ENCODE measurements at regions not wholly inside any gene's neighbourhood (a gene's known extent, or its start where the extent isn't known, plus 50 kb on each side); places are given as distances from the start of the nearest gene placed in this dataset.

DNA sequence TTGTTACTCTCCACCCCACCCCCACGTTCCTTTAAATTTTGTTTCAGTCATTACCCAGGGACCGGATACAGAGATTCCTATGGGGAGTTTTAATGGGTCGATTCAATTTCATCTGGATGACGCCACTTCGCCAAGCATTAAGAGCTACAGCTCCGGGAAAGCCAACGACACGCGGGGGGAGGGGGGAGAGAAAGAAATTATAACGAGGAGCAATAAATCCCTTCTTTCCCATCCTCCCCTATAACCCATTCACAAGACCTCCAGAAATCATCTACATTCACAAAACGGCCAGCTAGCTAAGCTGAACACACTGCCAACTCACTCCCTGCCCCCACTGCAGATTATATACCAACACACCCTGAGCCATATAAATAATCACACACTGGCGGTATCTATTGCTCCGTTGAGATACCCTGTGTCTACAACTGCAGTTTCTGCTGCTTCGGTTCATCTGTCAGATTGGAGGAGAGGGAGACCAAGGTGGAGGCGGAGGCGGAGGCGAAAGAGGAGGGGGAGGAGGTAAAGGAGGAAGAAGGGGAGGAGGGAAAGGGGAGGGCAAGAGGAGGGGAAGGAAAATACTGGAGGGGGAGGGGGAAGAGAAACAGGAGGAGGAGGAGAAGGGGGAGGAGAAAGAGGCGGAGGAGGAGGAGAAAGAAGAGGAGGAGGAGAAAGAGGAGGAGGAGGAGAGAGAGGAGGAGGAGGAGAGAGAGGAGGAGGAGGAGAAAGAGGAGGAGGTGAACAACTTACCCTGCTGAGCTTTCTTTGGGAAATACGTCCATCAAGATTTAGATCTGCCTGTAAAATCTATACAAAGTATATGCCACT is 113.9 kb upstream of the VAMP7 start:
- Histone ChIP-seq H3K4me3 (ENCODE audit: low read depth, low read length) (peak overlapping the region; percentile 42), H3K27me3 (ENCODE audit: control insufficient read depth, insufficient read depth, low read length) (no peaks in the 10 kb centered on the region), H3K9me3 (ENCODE audit: control insufficient read depth in 2 of 2, low read length in 2 of 2) (no peaks in the 10 kb centered on the region), H3K27ac (ENCODE audit: insufficient read depth, low read length, poor library complexity, severe bottlenecking) (no peak overlapping the region), H3K36me3 (ENCODE audit: control insufficient read depth, insufficient read depth, low read length) (no peaks in the 10 kb centered on the region), H3K4me1 (ENCODE audit: control insufficient read depth, insufficient read depth, low read length, poor library complexity, severe bottlenecking) (peaks cover 4% of the 10 kb centered on the region)
- Mint-ChIP-seq H3K27me3 (no peaks in the 10 kb centered on the region), H3K9me3 (peaks cover 0 to 4% (median 0%) of the 10 kb centered on the region in 7 donors), H3K36me3 (no peaks in the 10 kb centered on the region), H3K4me1 (peaks cover 0 to 8% (median 4%) of the 10 kb centered on the region in 4 donors), H3K4me3 (peak overlapping the region; percentile 13 to 83 (median 78)), H3K27ac (peak overlapping the region in 1 of 3 donors; percentile 60)
- DNase-seq (peak in 2 of 3 donors; percentile 4 to 66), ATAC-seq (ENCODE audit: low read depth in 2 of 2) (no peak)

DNA sequence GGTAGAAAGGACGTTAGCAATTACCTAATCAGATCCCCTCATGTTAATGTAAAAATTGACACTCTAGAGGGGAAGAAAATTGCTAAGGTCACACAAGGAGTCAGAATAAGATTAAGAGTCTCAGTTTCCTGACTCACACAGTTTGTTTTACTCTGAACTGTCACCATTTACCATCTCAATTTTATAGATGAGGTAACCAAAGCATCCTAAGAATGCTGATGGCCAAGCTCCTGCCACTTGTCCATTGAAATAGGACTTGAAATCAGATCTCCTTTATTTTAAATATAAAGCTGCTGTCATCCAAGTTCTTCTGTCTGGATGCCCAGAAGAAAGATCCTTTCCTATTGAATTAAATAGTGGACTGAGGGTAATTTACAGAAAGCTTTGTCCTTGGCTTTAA is 114.8 kb upstream of the VAMP7 start:
- peaks cover 4% of the 10 kb centered on the region for H3K4me1 ChIP-seq (ENCODE audit: control insufficient read depth, insufficient read depth, low read length, poor library complexity, severe bottlenecking)
- no peaks in the 10 kb centered on the region for H3K9me3 ChIP-seq (ENCODE audit: control insufficient read depth in 2 of 2, low read length in 2 of 2)
- H3K27me3 ChIP-seq (ENCODE audit: control insufficient read depth, insufficient read depth, low read length), result no peaks in the 10 kb centered on the region
- peaks cover 0 to 5% (median 4%) of the 10 kb centered on the region in 7 donors for H3K9me3 Mint-ChIP-seq
- H3K27me3 Mint-ChIP-seq, result no peaks in the 10 kb centered on the region
- DNase-seq (no peak), ATAC-seq (ENCODE audit: low read depth in 2 of 2) (no peak)
- no peaks in the 10 kb centered on the region for H3K36me3 ChIP-seq (ENCODE audit: control insufficient read depth, insufficient read depth, low read length)
- peaks cover 0 to 8% (median 4%) of the 10 kb centered on the region in 4 donors for H3K4me1 Mint-ChIP-seq
- H3K27ac ChIP-seq (ENCODE audit: insufficient read depth, low read length, poor library complexity, severe bottlenecking), result no peak overlapping the region
- no peak overlapping the region for H3K4me3 ChIP-seq (ENCODE audit: low read depth, low read length)
- peak overlapping the region in 2 of 4 donors; percentile 48 to 79 for H3K4me3 Mint-ChIP-seq
- no peaks in the 10 kb centered on the region for H3K36me3 Mint-ChIP-seq
- H3K27ac Mint-ChIP-seq, result no peak overlapping the region

DNA sequence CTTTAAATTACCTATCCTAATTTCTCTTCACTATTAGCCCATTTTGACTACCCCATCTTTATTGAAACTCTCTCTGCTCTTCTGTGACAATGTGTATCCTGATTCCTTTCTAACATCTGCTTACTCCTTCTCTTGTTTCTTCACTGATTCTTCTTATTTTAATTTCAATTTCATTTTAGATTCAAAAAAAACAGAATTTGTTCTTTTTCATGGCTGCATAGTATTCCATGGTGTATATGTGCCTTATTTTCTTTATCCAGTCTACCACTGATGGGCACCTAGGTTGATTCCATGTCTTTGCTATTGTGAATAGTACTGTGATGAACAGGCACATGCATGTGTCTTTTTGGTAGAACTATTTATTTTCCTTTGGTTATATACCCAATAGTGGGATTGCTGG is 120.0 kb upstream of the VAMP7 start:
- no peak overlapping the region for H3K4me3 ChIP-seq (ENCODE audit: low read depth, low read length)
- ATAC-seq (ENCODE audit: low read depth in 2 of 2) (no peak), DNase-seq (no peak)
- no peaks in the 10 kb centered on the region for H3K4me1 ChIP-seq (ENCODE audit: control insufficient read depth, insufficient read depth, low read length, poor library complexity, severe bottlenecking)
- no peaks in the 10 kb centered on the region for H3K36me3 Mint-ChIP-seq
- no peaks in the 10 kb centered on the region for H3K27me3 Mint-ChIP-seq
- H3K27ac Mint-ChIP-seq, result no peak overlapping the region
- H3K4me1 Mint-ChIP-seq, result no peaks in the 10 kb centered on the region
- no peaks in the 10 kb centered on the region for H3K9me3 ChIP-seq (ENCODE audit: control insufficient read depth in 2 of 2, low read length in 2 of 2)
- no peak overlapping the region for H3K4me3 Mint-ChIP-seq
- no peaks in the 10 kb centered on the region for H3K36me3 ChIP-seq (ENCODE audit: control insufficient read depth, insufficient read depth, low read length)
- H3K27me3 ChIP-seq (ENCODE audit: control insufficient read depth, insufficient read depth, low read length), result no peaks in the 10 kb centered on the region
- peaks cover 0 to 9% (median 3%) of the 10 kb centered on the region in 7 donors for H3K9me3 Mint-ChIP-seq
- no peak overlapping the region for H3K27ac ChIP-seq (ENCODE audit: insufficient read depth, low read length, poor library complexity, severe bottlenecking)

DNA sequence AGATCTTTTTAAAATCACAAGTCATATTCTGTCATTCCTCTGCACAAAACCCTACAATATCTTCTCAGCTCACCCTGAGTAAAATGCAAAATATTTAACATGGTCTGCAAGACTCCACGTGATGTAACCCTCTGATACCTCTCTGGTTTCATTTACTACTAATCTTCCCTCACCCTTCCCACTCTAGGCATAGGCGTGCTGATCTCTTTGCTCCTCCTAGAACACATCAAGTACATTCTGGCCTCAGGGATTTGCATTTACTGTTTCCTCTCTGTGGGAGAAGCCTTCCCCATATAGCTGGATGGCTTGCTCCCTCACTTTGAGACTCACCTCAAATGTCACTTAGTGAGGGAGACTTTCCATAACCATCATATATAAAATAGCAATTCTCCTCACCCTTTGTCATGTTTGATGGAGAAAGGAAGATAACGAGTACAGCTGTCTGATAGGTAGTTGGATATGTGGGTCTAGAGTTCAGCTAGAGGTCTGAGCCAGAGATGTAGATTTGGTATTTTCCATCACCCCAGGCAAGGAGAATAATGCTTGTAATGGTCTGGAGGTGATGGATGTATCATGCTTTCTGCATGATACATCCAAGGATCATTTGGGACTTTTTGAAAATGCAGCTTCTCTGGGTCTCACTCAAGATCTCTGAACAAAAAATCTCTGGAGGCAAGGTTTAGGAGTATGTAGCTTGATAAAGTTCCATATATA is 123.9 kb upstream of the VAMP7 start:
- no peaks in the 10 kb centered on the region for H3K4me1 Mint-ChIP-seq
- H3K4me3 Mint-ChIP-seq, result no peak overlapping the region
- no peak for ATAC-seq (ENCODE audit: low read depth in 2 of 2)
- Histone ChIP-seq H3K36me3 (ENCODE audit: control insufficient read depth, insufficient read depth, low read length) (no peaks in the 10 kb centered on the region), H3K27ac (ENCODE audit: insufficient read depth, low read length, poor library complexity, severe bottlenecking) (no peak overlapping the region), H3K27me3 (ENCODE audit: control insufficient read depth, insufficient read depth, low read length) (no peaks in the 10 kb centered on the region), H3K4me3 (ENCODE audit: low read depth, low read length) (no peak overlapping the region), H3K9me3 (ENCODE audit: control insufficient read depth in 2 of 2, low read length in 2 of 2) (no peaks in the 10 kb centered on the region), H3K4me1 (ENCODE audit: control insufficient read depth, insufficient read depth, low read length, poor library complexity, severe bottlenecking) (no peaks in the 10 kb centered on the region)
- no peaks in the 10 kb centered on the region for H3K27me3 Mint-ChIP-seq
- DNase-seq, result no peak
- H3K9me3 Mint-ChIP-seq, result peaks cover 0 to 7% (median 2%) of the 10 kb centered on the region in 7 donors
- no peaks in the 10 kb centered on the region for H3K36me3 Mint-ChIP-seq
- H3K27ac Mint-ChIP-seq, result no peak overlapping the region

DNA sequence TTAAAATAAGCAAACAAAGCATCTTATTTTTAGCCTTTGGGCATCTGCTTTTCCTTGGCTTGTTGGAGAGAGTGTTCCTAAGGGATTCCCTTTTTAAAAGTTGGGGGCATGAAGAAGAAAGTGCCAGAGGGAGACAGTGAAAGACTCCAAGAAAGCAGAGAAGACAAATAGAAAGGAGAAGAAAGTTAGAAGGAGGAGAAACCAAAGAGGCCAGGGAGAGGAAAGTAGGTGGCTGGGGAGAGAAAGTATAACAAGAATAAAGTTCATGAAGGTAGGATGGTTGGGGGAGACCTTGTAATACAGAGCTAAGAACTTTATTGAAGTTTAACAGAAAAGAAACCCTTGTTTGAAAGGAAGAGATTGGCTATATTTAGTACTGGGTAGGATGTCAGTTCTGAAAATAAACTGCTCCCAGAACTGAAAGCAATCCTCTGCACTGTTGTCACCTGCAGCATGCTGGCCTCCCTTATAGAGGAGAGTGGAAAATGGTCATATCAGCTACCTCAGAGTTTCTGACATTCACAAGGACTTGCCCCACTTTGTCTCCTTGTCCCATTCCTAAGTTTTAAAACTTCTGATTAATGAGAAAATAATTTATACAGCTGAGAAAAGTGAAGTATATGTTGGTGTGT is 125.3 kb upstream of the VAMP7 start:
- ATAC-seq (ENCODE audit: low read depth in 2 of 2) (no peak), DNase-seq (no peak)
- Mint-ChIP-seq H3K4me1 (no peaks in the 10 kb centered on the region), H3K4me3 (no peak overlapping the region), H3K36me3 (no peaks in the 10 kb centered on the region), H3K27ac (peak overlapping the region in 1 of 3 donors; percentile 20), H3K27me3 (no peaks in the 10 kb centered on the region), H3K9me3 (peaks cover 0 to 1% (median 0%) of the 10 kb centered on the region in 7 donors)
- Histone ChIP-seq H3K4me1 (ENCODE audit: control insufficient read depth, insufficient read depth, low read length, poor library complexity, severe bottlenecking) (no peaks in the 10 kb centered on the region), H3K4me3 (ENCODE audit: low read depth, low read length) (no peak overlapping the region), H3K27ac (ENCODE audit: insufficient read depth, low read length, poor library complexity, severe bottlenecking) (no peak overlapping the region), H3K27me3 (ENCODE audit: control insufficient read depth, insufficient read depth, low read length) (no peaks in the 10 kb centered on the region), H3K9me3 (ENCODE audit: control insufficient read depth in 2 of 2, low read length in 2 of 2) (no peaks in the 10 kb centered on the region), H3K36me3 (ENCODE audit: control insufficient read depth, insufficient read depth, low read length) (no peaks in the 10 kb centered on the region)

DNA sequence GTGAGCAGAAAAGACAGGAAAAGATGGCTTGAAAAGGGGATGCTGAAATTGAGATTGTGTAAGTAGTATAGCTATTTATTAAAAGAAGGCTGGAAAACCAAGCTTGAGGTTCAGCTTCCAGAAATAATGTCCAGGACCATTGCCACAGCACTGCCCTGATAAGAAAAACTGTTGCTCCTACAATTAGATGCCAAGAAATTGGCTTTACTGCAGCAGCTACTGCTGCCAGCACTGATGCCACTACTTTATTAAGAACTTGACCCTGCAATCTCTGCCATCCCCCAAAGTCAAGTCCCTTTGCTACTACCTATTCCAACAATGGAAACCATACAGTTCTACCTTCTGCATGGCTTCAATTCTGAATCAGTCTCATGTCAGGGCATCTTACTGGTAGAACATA is 130.0 kb upstream of the VAMP7 start:
- H3K4me3 Mint-ChIP-seq, result no peak overlapping the region
- DNase-seq (no peak), ATAC-seq (ENCODE audit: low read depth in 2 of 2) (no peak)
- H3K27me3 ChIP-seq (ENCODE audit: control insufficient read depth, insufficient read depth, low read length), result no peaks in the 10 kb centered on the region
- no peaks in the 10 kb centered on the region for H3K36me3 Mint-ChIP-seq
- no peaks in the 10 kb centered on the region for H3K4me1 Mint-ChIP-seq
- H3K4me1 ChIP-seq (ENCODE audit: control insufficient read depth, insufficient read depth, low read length, poor library complexity, severe bottlenecking), result no peaks in the 10 kb centered on the region
- H3K27me3 Mint-ChIP-seq, result no peaks in the 10 kb centered on the region
- no peaks in the 10 kb centered on the region for H3K9me3 ChIP-seq (ENCODE audit: control insufficient read depth in 2 of 2, low read length in 2 of 2)
- no peaks in the 10 kb centered on the region for H3K36me3 ChIP-seq (ENCODE audit: control insufficient read depth, insufficient read depth, low read length)
- H3K27ac Mint-ChIP-seq, result no peak overlapping the region
- no peak overlapping the region for H3K27ac ChIP-seq (ENCODE audit: insufficient read depth, low read length, poor library complexity, severe bottlenecking)
- no peak overlapping the region for H3K4me3 ChIP-seq (ENCODE audit: low read depth, low read length)
- H3K9me3 Mint-ChIP-seq, result peaks cover 0 to 7% (median 0%) of the 10 kb centered on the region in 7 donors

DNA sequence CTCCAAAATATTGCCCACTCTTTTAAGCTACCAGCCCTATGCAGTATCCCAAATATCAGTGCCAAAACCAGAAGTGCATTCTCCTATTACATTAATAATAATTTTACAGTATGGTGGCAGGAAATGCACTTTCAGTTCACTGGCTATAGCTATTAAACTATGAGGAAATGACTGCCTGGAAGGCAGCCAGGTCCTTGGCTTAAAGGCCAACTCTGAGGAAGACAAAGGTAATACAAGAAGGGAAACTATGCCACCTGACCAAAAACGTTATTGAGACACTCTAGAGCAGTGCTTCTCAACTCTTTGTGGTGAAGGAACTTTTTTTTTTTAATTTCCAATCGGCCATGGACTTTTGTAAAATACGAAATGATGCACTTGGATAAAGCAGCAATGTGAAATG is 133.6 kb upstream of the VAMP7 start:
- no peaks in the 10 kb centered on the region for H3K36me3 Mint-ChIP-seq

More for the DNA sequence above, 133.6 kb upstream of the VAMP7 start:
- DNase-seq, result no peak
- Mint-ChIP-seq H3K27me3 (no peaks in the 10 kb centered on the region), H3K27ac (no peak overlapping the region), H3K4me1 (no peaks in the 10 kb centered on the region), H3K4me3 (no peak overlapping the region), H3K9me3 (peaks cover 0 to 7% (median 0%) of the 10 kb centered on the region in 7 donors)
- no peak for ATAC-seq (ENCODE audit: low read depth in 2 of 2)
- H3K9me3 ChIP-seq (ENCODE audit: control insufficient read depth in 2 of 2, low read length in 2 of 2), result peaks cover 0 to 3% of the 10 kb centered on the region in 2 experiments
- no peaks in the 10 kb centered on the region for H3K36me3 ChIP-seq (ENCODE audit: control insufficient read depth, insufficient read depth, low read length)
- no peak overlapping the region for H3K27ac ChIP-seq (ENCODE audit: insufficient read depth, low read length, poor library complexity, severe bottlenecking)
- H3K4me3 ChIP-seq (ENCODE audit: low read depth, low read length), result no peak overlapping the region
- no peaks in the 10 kb centered on the region for H3K4me1 ChIP-seq (ENCODE audit: control insufficient read depth, insufficient read depth, low read length, poor library complexity, severe bottlenecking)
- H3K27me3 ChIP-seq (ENCODE audit: control insufficient read depth, insufficient read depth, low read length), result no peaks in the 10 kb centered on the region
